ENCODE measurements at regions not wholly inside any gene's neighbourhood (a gene's known extent, or its start where the extent isn't known, plus 50 kb on each side); places are given as distances from the start of the nearest gene placed in this dataset.
"Not testable (repeated sequence)": the region's sequence is repeated elsewhere in the genome, so short reads cannot be mapped to it uniquely, and the experiment has no call there.

DNA sequence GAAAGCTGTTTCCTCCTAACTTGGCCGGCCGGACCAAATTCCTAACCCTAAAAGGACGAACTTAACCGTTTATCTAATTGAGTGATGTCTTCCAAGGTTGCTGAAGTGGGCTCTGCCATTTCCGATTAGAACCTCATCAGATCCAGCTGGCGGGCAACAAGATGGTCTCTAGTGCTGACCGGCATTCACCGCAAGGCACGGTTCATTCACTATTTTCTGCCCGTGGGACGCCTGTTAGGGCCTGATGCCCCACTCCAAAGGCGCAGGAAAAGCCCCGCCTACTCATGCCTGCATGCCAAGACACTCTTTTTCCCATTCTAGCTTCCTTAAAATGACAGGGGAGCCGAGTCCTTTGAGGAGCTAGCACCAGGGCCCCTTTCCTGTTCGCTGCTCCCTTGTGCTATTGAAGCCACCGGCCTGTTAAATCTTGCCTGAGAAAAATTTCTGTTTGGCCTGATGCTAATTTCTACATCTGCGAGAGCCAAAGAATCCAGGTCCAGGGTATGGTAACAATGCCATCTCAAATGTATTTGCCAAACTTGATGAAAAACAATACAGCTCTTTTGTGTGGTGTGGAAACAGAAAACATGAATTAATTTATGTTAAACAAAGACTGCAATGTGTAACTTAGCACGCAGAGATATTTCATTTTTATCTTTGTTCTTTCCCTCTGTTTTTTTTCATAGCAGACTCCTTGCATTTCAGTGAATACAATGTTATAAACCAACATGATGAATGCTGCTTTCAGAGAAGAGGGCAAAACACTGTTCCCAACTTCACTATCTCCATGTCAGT, 1071.2 kb upstream of the USP15 start:
- no peaks in the 10 kb centered on the region for H3K27me3 Mint-ChIP-seq
- no peak overlapping the region for H3K4me3 Mint-ChIP-seq
- no peaks in the 10 kb centered on the region for H3K4me1 Mint-ChIP-seq
- no peak for DNase-seq
- no peak overlapping the region for H3K27ac Mint-ChIP-seq
- no peak for ATAC-seq
- no peaks in the 10 kb centered on the region for H3K9me3 Mint-ChIP-seq

DNA sequence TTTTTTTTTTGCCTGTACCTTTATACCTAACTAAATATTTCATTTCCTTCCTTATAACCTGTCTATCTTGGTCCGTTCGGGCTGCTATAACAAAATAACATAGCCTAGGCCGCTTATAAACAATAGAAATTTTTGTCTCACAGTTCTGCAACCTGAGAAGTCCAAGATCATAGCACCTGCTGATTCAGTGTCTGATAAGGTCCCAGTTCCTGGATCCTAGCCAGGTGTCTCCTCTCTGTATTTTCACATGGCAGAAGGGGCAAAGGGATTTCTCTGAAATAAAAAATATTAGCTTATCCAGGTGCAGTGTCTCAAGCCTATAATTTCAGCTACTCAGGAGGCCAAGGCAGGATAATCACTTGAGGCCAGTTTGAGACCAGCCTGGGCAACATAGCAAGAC, 1046.6 kb upstream of the USP15 start:
- Mint-ChIP-seq H3K4me1 (no peaks in the 10 kb centered on the region), H3K27ac (no peak overlapping the region), H3K27me3 (no peaks in the 10 kb centered on the region), H3K4me3 (no peak overlapping the region), H3K9me3 (peaks cover 7 to 9% of the 10 kb centered on the region in 2 donors)
- ATAC-seq = no peak
- DNase-seq = no peak

DNA sequence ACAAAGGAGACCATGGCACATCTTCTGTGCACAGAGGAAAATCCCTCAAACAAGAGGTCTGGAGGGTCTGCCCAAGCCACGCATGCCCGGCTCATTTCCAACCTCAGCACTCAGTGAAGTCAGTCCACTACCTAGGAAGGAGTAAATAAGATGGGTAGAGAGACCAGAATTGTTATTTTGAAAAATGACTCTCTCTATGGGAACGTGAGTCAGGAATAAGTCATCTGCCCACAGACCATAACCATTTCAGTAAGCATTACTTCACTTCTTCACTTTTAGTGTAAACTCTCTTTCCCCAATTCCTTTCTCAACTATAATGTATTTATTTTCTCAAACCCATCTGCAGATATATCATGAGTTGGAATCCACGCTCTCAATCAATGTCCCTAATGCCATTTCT, 1039.9 kb upstream of the USP15 start:
- peaks cover 10 to 21% of the 10 kb centered on the region in 2 donors for H3K9me3 Mint-ChIP-seq
- no peaks in the 10 kb centered on the region for H3K27me3 Mint-ChIP-seq
- no peak overlapping the region for H3K27ac Mint-ChIP-seq
- H3K4me3 Mint-ChIP-seq = no peak overlapping the region
- H3K4me1 Mint-ChIP-seq = no peaks in the 10 kb centered on the region
- DNase-seq = no peak
- no peak for ATAC-seq

DNA sequence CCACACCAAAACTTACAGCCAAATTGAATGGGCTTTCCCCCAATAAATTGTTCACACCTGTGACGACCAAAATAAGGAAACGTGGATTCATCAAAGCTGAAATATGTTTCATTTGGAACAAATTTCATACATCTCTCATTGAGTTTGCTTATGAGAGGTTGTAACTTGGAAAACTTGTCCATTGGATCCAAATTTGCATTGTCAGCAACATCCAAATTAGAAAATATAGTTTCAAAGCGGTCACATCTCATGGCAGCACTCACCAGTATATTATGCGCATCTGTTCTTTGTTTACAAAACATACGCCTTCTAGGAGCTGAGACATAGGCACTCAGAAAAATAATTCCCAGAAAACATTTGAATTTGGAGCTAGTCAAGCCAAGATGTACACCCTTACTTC, 1028.2 kb upstream of the USP15 start:
- ATAC-seq (no peak), DNase-seq (no peak)
- Mint-ChIP-seq H3K4me1 (no peaks in the 10 kb centered on the region), H3K27me3 (no peaks in the 10 kb centered on the region), H3K4me3 (no peak overlapping the region), H3K27ac (no peak overlapping the region), H3K9me3 (peaks cover 0 to 41% of the 10 kb centered on the region in 2 donors)

DNA sequence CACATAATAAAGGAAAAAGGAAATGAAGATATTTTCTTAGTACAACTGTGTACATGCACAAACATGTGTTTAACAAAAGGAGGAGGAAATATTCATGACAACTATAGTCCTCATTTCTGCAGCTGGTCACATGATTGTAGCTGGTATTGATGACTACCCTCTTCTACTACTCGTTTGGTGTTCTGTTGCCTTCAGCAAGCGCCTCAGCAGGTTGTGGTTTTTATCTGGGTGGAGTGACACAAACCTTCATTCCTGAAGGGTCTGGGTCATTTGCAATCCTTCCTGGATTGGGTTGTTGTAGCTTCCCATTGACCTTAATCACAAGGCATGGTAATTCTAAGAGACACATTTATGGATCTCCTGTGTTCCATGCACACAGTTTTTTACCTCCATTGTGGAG, 1009.9 kb upstream of the USP15 start:
- no peak for DNase-seq
- Mint-ChIP-seq H3K4me3 (no peak overlapping the region), H3K9me3 (peaks cover 7 to 13% of the 10 kb centered on the region in 2 donors), H3K27ac (no peak overlapping the region), H3K4me1 (no peaks in the 10 kb centered on the region), H3K27me3 (no peaks in the 10 kb centered on the region)
- ATAC-seq = no peak

DNA sequence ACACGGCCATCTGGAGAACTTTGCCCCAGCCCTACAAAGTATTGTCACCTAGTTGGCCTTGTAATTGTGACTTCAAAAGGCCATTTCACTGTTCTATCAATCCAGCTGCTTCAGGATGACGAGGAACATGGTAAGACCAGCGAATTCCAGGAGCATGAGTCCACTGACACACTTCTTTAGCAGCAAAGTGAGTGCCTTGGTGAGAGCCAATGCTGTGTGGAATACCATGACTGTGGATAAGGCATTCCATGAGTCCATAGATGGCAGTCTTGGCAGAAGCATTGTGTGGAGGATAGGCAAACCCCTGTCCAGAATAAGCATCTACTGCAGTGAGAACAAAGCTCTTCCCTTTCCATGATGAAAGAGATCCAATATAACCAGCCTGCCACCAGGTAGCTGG, 1009.1 kb upstream of the USP15 start:
- Mint-ChIP-seq H3K9me3 (peaks cover 7 to 13% of the 10 kb centered on the region in 2 donors), H3K27me3 (no peaks in the 10 kb centered on the region), H3K4me3 (no peak overlapping the region)

DNA sequence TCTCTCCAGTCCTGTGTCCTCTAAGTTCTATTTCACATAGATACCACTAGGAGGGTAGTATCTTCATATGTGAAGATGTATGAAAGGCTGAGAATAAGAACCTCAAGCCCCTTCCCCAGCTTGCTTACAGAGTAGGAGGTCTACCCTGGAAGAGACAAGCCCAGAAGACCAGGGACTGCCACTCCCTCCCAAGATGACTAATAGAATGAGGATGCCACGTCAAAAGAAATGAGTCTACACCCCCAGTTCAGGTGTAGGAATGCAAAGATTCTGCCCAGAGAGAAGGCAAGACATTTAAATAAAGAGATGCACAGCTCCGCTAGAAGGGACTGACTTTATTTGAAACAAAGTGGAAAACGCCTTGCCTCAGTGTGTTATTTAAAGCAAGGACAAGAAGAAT, 1006.0 kb upstream of the USP15 start:
- ATAC-seq (no peak), DNase-seq (no peak)
- Mint-ChIP-seq H3K9me3 (peaks cover 5 to 7% of the 10 kb centered on the region in 2 donors), H3K27ac (no peak overlapping the region), H3K4me3 (no peak overlapping the region), H3K4me1 (no peaks in the 10 kb centered on the region), H3K27me3 (no peaks in the 10 kb centered on the region)

More for the DNA sequence above, 1009.1 kb upstream of the USP15 start:
- no peak overlapping the region for H3K27ac Mint-ChIP-seq
- no peaks in the 10 kb centered on the region for H3K4me1 Mint-ChIP-seq
- ATAC-seq (no peak), DNase-seq (no peak)

DNA sequence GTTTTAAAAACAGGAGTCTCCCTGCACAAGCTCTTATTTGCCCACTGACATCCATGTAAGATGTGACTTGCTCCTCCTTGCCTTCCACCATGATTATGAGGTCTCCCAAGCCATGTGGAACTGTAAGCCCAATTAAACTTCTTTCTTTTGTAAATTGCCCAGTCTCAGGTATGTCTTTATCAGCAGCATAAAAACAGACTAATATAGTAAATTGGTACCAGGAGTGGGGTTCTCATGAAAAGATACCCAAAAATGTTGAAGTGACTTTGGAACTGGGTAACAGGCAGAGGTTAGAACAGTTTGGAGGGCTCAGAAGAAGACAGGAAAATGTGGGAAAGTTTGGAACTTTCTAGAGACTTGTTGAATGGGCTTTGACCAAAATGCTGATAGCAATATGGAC, 995.9 kb upstream of the USP15 start:
- H3K27ac Mint-ChIP-seq, DNase-seq, H3K4me1 Mint-ChIP-seq, ATAC-seq, H3K4me3 Mint-ChIP-seq, H3K27me3 Mint-ChIP-seq: not testable (repeated sequence)
- peaks cover 9 to 25% of the 10 kb centered on the region in 2 donors for H3K9me3 Mint-ChIP-seq

DNA sequence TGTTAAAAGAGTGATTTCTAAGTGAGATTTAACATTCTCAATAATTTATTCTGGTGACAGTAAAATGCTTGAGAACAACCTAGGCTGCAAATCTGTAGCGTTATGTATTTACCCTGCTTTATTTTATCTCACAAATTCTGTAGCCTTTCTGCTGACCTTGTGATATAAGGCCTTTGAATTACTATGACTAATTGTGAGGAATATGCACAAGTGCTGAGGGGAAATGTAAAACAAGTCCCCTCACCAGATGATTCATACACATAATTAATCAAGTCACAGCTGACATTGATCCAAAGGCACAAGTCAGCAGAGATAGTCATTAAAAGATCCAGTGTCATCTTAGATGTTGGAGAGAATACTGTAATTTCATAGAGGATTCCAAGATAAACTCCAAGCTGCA, 992.7 kb upstream of the USP15 start:
- ATAC-seq (no peak), DNase-seq (no peak)
- H3K9me3 Mint-ChIP-seq = peaks cover 9 to 19% of the 10 kb centered on the region in 2 donors
- H3K4me1 Mint-ChIP-seq = no peaks in the 10 kb centered on the region
- H3K27ac Mint-ChIP-seq = no peak overlapping the region
- no peak overlapping the region for H3K4me3 Mint-ChIP-seq
- H3K27me3 Mint-ChIP-seq = no peaks in the 10 kb centered on the region

DNA sequence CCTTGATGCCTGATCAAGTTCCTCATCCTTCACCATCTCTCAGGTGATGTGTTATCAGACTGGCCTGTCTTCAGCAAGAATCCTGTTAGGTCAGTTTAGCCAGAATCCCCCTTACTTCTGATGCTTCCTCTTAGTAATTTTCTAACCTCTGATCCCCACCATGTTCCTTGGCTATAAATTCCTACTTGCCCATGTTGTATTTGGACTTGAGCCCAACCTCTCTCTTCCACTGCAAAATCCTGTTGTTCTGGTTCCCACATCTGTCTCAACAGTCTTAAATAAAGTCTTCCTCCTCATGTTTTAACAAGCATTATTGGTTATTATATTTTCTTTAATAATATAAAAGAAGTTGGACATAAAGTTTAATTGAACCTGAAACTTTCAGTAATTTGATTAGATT, 987.8 kb upstream of the USP15 start:
- ATAC-seq (no peak), DNase-seq (no peak)
- Mint-ChIP-seq H3K27ac (peak overlapping the region in 1 of 2 donors; percentile 13), H3K9me3 (no peaks in the 10 kb centered on the region), H3K4me1 (no peaks in the 10 kb centered on the region), H3K27me3 (no peaks in the 10 kb centered on the region), H3K4me3 (no peak overlapping the region)

DNA sequence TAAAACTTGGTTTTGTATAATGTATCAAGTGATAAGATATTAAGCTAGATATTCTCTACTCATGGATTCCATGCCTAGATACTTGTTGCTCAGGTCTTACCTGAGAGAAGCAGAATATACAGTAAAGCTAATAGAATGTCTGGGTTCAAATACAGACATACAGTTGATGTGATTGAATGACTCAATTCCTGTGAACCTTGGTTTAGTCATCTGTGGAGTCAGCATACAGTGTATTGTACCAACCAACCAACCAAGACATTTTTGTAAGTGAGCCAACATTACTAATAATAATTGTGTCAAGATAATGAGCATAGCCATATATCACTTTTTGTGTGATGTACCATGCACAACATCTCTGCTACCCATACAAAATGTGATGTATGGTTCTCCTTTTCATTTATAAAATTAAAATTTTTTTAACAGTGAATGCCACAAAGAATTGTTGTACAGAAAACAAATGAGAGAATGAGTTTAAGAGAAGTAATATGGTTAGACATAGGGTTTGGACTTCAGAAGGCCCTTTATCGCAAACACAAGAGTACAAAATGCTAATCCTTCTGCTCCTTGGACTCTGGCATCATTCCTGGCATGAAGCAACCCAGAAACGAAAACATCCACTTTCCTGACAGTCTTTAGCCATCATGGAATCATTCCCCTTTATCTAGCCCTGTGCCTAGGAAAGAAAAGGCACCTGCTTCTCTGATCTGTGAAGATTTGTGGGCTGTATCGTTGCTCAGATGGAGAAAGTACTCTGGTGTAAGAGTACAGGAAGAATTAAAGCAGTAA, 977.2 kb upstream of the USP15 start:
- peaks cover 0 to 17% of the 10 kb centered on the region in 2 donors for H3K9me3 Mint-ChIP-seq
- H3K27ac Mint-ChIP-seq = no peak overlapping the region
- no peaks in the 10 kb centered on the region for H3K4me1 Mint-ChIP-seq
- no peak for ATAC-seq
- no peak for DNase-seq
- no peak overlapping the region for H3K4me3 Mint-ChIP-seq
- H3K27me3 Mint-ChIP-seq = no peaks in the 10 kb centered on the region

DNA sequence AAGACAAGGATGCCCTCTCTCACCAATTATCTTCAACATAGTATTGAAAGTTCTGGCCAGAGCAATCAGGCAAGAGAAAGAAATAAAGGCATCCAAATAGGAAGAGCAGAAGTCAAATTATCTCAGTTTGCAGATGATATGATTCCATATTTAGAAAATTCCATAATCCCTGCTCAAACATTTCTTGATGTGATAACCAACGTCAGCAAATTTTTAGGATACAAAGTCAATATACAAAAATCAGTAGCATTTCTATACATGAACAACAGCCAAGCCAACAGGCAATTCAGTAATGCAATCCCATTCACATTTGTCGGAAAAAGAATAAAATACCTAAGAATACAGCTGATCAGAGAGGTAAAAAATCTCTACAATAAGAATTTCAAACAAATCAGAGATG, 969.7 kb upstream of the USP15 start:
- DNase-seq (no peak), ATAC-seq (no peak)
- H3K9me3 Mint-ChIP-seq = peaks cover 6 to 26% of the 10 kb centered on the region in 2 donors
- H3K4me1 Mint-ChIP-seq = no peaks in the 10 kb centered on the region
- H3K4me3 Mint-ChIP-seq = no peak overlapping the region
- no peak overlapping the region for H3K27ac Mint-ChIP-seq
- no peaks in the 10 kb centered on the region for H3K27me3 Mint-ChIP-seq

DNA sequence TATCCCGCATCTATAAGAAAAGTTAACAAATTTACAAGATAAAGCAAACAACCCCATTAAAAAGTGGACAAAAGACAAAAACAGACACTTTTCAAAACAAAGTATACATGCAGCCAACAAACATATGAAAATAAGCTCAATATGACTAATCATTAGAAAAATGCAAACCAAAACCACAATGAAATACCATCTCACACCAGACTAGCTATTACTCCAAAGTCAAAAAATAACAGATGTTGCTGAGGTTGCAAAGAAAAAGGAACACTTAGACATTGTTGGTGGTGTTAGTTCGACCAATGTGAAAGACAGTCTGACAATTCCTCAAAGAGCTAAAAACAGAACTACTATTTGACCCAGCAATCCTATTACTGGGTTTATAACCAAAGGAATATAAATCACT, 968.6 kb upstream of the USP15 start:
- no peaks in the 10 kb centered on the region for H3K27me3 Mint-ChIP-seq
- no peak for DNase-seq
- no peak for ATAC-seq
- H3K9me3 Mint-ChIP-seq = peaks cover 6 to 26% of the 10 kb centered on the region in 2 donors
- no peak overlapping the region for H3K4me3 Mint-ChIP-seq
- no peaks in the 10 kb centered on the region for H3K4me1 Mint-ChIP-seq
- H3K27ac Mint-ChIP-seq = no peak overlapping the region

DNA sequence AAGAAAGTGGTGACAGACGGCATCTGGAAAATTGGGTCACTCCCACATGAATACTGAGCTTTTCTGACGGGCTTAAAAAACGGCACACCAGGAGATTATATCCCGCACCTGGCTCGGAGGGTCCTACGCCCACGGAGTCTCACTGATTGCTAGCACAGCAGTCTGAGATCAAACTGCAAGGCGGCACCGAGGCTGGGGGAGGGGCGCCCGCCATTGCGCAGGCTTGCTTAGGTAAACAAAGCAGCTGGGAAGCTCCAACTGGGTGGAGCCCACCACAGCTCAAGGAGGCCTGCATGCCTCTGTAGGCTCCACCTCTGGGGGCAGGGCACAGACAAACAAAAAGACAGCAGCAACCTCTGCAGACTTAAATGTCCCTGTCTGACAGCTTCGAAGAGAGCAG, 966.2 kb upstream of the USP15 start:
- H3K9me3 Mint-ChIP-seq = peaks cover 6 to 20% of the 10 kb centered on the region in 2 donors
- not testable (repeated sequence) for DNase-seq, ATAC-seq, H3K4me1 Mint-ChIP-seq, H3K27ac Mint-ChIP-seq, H3K4me3 Mint-ChIP-seq, H3K27me3 Mint-ChIP-seq

DNA sequence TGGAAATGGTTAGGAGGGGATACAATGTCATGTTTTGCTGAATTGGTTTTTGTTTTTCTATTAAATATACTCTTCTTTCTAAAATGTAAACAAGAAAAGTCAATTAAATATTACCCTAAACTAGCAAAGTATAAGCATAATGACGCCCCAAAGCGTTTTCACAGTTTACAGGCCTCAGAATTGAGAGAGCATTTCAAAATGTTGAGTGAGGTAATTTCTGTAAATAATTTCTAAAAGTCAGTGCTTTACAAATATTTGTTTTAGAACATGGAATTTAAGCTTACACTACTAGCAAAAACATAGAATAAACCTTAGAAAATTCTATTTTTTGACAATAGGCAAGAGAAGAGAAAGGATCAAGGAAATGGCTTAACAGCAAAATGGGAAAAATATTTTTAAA, 958.4 kb upstream of the USP15 start:
- H3K27ac Mint-ChIP-seq = no peak overlapping the region
- DNase-seq = no peak
- H3K4me3 Mint-ChIP-seq = no peak overlapping the region
- peaks cover under 1 to 6% of the 10 kb centered on the region in 2 donors for H3K9me3 Mint-ChIP-seq
- H3K27me3 Mint-ChIP-seq = no peaks in the 10 kb centered on the region
- no peak for ATAC-seq
- no peaks in the 10 kb centered on the region for H3K4me1 Mint-ChIP-seq

DNA sequence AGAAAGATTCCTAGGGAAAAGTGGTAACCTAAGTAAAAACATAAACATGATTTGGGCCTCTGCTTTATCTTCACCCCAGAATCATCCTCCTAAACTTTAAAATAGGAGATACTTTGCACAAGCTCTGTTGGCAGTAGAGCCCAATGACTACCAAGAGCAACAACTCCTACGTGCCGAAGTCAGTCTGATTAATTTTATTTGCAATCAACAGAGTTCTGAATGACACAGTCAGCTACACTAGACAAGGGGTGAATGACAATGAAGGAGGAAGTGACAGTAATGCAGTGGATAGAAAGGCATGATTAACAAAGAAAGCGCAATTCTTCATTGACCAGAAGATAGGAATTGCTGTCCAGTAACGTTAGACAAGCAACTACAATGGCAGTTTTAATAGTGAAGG, 957.9 kb upstream of the USP15 start:
- Mint-ChIP-seq H3K4me3 (no peak overlapping the region), H3K27me3 (no peaks in the 10 kb centered on the region), H3K27ac (peak overlapping the region in 1 of 2 donors; percentile 34), H3K4me1 (no peaks in the 10 kb centered on the region), H3K9me3 (peaks cover 0 to 9% of the 10 kb centered on the region in 2 donors)
- no peak for ATAC-seq
- DNase-seq = no peak
